Activated CD4-positive, alpha-beta memory T cell treated with anti-CD3 and anti-CD28 coated beads, Interleukin-2, amount 10 ng/mL, durations not matched to agents 7 days and 5 days (primary cell): ENCODE measurements at regions not wholly inside any gene's neighbourhood (a gene's known extent, or its start where the extent isn't known, plus 50 kb on each side); places are given as distances from the start of the nearest gene placed in this dataset.

Experiments used
- CTCF ChIA-PET: fragments of 350-600 bp; sonication (Branson Sonifier 250); formaldehyde crosslinking; loops from one replicate; lab custom pipeline; 2021; ENCODE audit warnings: antibody characterized with exemption, inconsistent platforms; lab: Charles Lee
- POLR2A ChIA-PET: fragments of 350-600 bp; sonication (Branson Sonifier 250); formaldehyde crosslinking; loops from one replicate; lab custom pipeline; 2021; ENCODE audit warnings: antibody characterized with exemption; lab: Charles Lee
- DNase-seq: peaks from one replicate; pipeline ENCODE4 v3.0.0-alpha.2; 2020
- H3K27ac Mint-ChIP-seq: one replicate; pipeline ENCODE4 v1.8.0; 2021; ENCODE audit warnings: mild to moderate bottlenecking, mixed read lengths
- H3K27me3 Mint-ChIP-seq: one replicate; pipeline ENCODE4 v1.8.0; 2021; ENCODE audit warnings: mixed read lengths
- H3K36me3 Mint-ChIP-seq: one replicate; pipeline ENCODE4 v1.8.0; 2021; ENCODE audit warnings: low read depth, mixed read lengths
- H3K4me1 Mint-ChIP-seq: one replicate; pipeline ENCODE4 v1.8.0; 2021; ENCODE audit warnings: mixed read lengths
- H3K4me3 Mint-ChIP-seq: one replicate; pipeline ENCODE4 v1.8.0; 2021; ENCODE audit warnings: mild to moderate bottlenecking, mixed read lengths
- H3K9me3 Mint-ChIP-seq: one replicate; pipeline ENCODE4 v1.8.0; 2021; ENCODE audit warnings: mixed read lengths

GRCh38 chr11:44670794-44671193, 56.0 kb upstream of the TSPAN18 start:
- H3K27me3 Mint-ChIP-seq, result peaks cover 27% of the 10 kb centered on the region
- peaks cover 23% of the 10 kb centered on the region for H3K4me1 Mint-ChIP-seq
- H3K9me3 Mint-ChIP-seq, result no peaks in the 10 kb centered on the region
- no peak for DNase-seq
- H3K36me3 Mint-ChIP-seq, result peaks cover 8% of the 10 kb centered on the region
- H3K4me3 Mint-ChIP-seq, result no peak overlapping the region
- no peak overlapping the region for H3K27ac Mint-ChIP-seq
- ChIA-PET POLR2A (no interaction called here), CTCF (no interaction called here)

GRCh38 chr11:44671234-44671633, 55.5 kb upstream of the TSPAN18 start:
- Mint-ChIP-seq H3K4me3 (no peak overlapping the region), H3K9me3 (no peaks in the 10 kb centered on the region), H3K27ac (no peak overlapping the region), H3K27me3 (peaks cover 23% of the 10 kb centered on the region), H3K4me1 (peaks cover 23% of the 10 kb centered on the region), H3K36me3 (peaks cover 8% of the 10 kb centered on the region)
- ChIA-PET CTCF (no interaction called here), POLR2A (no interaction called here)
- no peak for DNase-seq

- Mint-ChIP-seq H3K4me1 (peaks cover 29% of the 10 kb centered on the region), H3K9me3 (peaks cover 2% of the 10 kb centered on the region), H3K27me3 (peaks cover 7% of the 10 kb centered on the region), H3K27ac (peak overlapping the region; percentile 37), H3K36me3 (peaks cover 12% of the 10 kb centered on the region), H3K4me3 (no peak overlapping the region)
- no peak for DNase-seq
- ChIA-PET CTCF (no interaction called here), POLR2A (no interaction called here)
These were observed 53.1 kb upstream of the TSPAN18 start for GRCh38 chr11:44673688-44674087.

GRCh38 chr11:44674809-44675208, 52.0 kb upstream of the TSPAN18 start:
- no peak for DNase-seq
- Mint-ChIP-seq H3K36me3 (peaks cover 20% of the 10 kb centered on the region), H3K27me3 (no peaks in the 10 kb centered on the region), H3K4me3 (no peak overlapping the region), H3K4me1 (peaks cover 39% of the 10 kb centered on the region), H3K27ac (no peak overlapping the region), H3K9me3 (peaks cover 8% of the 10 kb centered on the region)
- CTCF ChIA-PET, result no interaction called here
- POLR2A ChIA-PET, result no interaction called here

- CTCF ChIA-PET, result no interaction called here
- peaks cover 10% of the 10 kb centered on the region for H3K9me3 Mint-ChIP-seq
- no peak overlapping the region for H3K27ac Mint-ChIP-seq
- no peaks in the 10 kb centered on the region for H3K27me3 Mint-ChIP-seq
- peaks cover 50% of the 10 kb centered on the region for H3K4me1 Mint-ChIP-seq
- DNase-seq, result no peak
- peaks cover 22% of the 10 kb centered on the region for H3K36me3 Mint-ChIP-seq
- POLR2A ChIA-PET, result no interaction called here
- no peak overlapping the region for H3K4me3 Mint-ChIP-seq
These were observed 50.9 kb upstream of the TSPAN18 start for GRCh38 chr11:44675906-44676305.
